HUES64 (cell line): ENCODE measurements at regions not wholly inside any gene's neighbourhood (a gene's known extent, or its start where the extent isn't known, plus 50 kb on each side); places are given as distances from the start of the nearest gene placed in this dataset.

Experiments
- H3K27ac ChIP-seq: 2 replicates; pipeline ENCODE4 v1.7.0; 2013; ENCODE audit warnings: low read depth, low read length, inconsistent platforms
- H3K27me3 ChIP-seq: 2 replicates; pipeline ENCODE4 v1.6.1; 2013; ENCODE audit warnings: mild to moderate bottlenecking, low read length; ENCODE audit not compliant: insufficient read depth
- H3K36me3 ChIP-seq: 2 replicates; pipeline ENCODE4 v1.6.1; 2013; ENCODE audit warnings: mild to moderate bottlenecking, low read length; ENCODE audit not compliant: insufficient read depth
- H3K4me1 ChIP-seq: 2 replicates; pipeline ENCODE4 v1.6.1; 2013; ENCODE audit warnings: mild to moderate bottlenecking, low read length, moderate library complexity; ENCODE audit not compliant: insufficient read depth
- H3K4me3 ChIP-seq: 2 replicates; pipeline ENCODE4 v1.5.1; 2013; ENCODE audit warnings: mild to moderate bottlenecking, low read length, moderate library complexity
- H3K9ac ChIP-seq: 2 replicates; pipeline ENCODE4 v1.6.1; 2013; ENCODE audit warnings: mild to moderate bottlenecking, low read depth, low read length
- H3K9me3 ChIP-seq: 2 replicates; pipeline ENCODE4 v1.6.1; 2013; ENCODE audit warnings: low read depth, low read length; ENCODE audit not compliant: insufficient read depth
- WGBS: fragments of 150-250, 120-280 bp; methylation state at CpG from one replicate; pipeline ENCODE4 v1.1.7; 2013; ENCODE audit warnings: missing lambda C conversion rate; 5-methylcytosine and 5-hydroxymethylcytosine counted together

GRCh38 chr2:116132833-116133232 is 1681.7 kb upstream of the DDX18 start:
- no peak overlapping the region for H3K27ac ChIP-seq
- no peak overlapping the region for H3K9ac ChIP-seq
- WGBS = 90% methylated on average over 9 of the region's 10 CpGs
- H3K4me1 ChIP-seq = no peaks in the 10 kb centered on the region
- no peaks in the 10 kb centered on the region for H3K9me3 ChIP-seq
- peaks cover 35% of the 10 kb centered on the region for H3K27me3 ChIP-seq
- H3K4me3 ChIP-seq = no peak overlapping the region
- H3K36me3 ChIP-seq = no peaks in the 10 kb centered on the region

- H3K9ac ChIP-seq = no peak overlapping the region
- H3K9me3 ChIP-seq = no peaks in the 10 kb centered on the region
- 94% methylated on average over 13 of the region's 14 CpGs for WGBS
- H3K27ac ChIP-seq = no peak overlapping the region
- no peaks in the 10 kb centered on the region for H3K4me1 ChIP-seq
- peaks cover 41% of the 10 kb centered on the region for H3K27me3 ChIP-seq
- H3K4me3 ChIP-seq = no peak overlapping the region
- no peaks in the 10 kb centered on the region for H3K36me3 ChIP-seq
These were observed 1681.0 kb upstream of the DDX18 start for GRCh38 chr2:116133381-116133942.

- Histone ChIP-seq H3K27me3 (peaks cover 98% of the 10 kb centered on the region), H3K9me3 (no peaks in the 10 kb centered on the region), H3K36me3 (no peaks in the 10 kb centered on the region), H3K4me3 (no peak overlapping the region), H3K9ac (no peak overlapping the region), H3K27ac (no peak overlapping the region), H3K4me1 (peaks cover 8% of the 10 kb centered on the region; the same call in 1 of the 2 replicates)
- 28% methylated on average over 3 of the region's 3 CpGs for WGBS
These were observed 1672.5 kb upstream of the DDX18 start for GRCh38 chr2:116141891-116142474.

- no peak overlapping the region for H3K4me3 ChIP-seq
- peaks cover 98% of the 10 kb centered on the region for H3K27me3 ChIP-seq
- no peaks in the 10 kb centered on the region for H3K36me3 ChIP-seq
- no peak overlapping the region for H3K9ac ChIP-seq
- H3K9me3 ChIP-seq = no peaks in the 10 kb centered on the region
- H3K4me1 ChIP-seq = peaks cover 8% of the 10 kb centered on the region; the same call in 1 of the 2 replicates
- H3K27ac ChIP-seq = no peak overlapping the region
- WGBS = 6% methylated on average over 8 of the region's 8 CpGs
These were observed 1671.8 kb upstream of the DDX18 start for GRCh38 chr2:116142644-116143227.

- WGBS = 95% methylated on average over 3 of the region's 4 CpGs
- H3K9ac ChIP-seq = no peak overlapping the region
- peaks cover 99% of the 10 kb centered on the region for H3K27me3 ChIP-seq
- H3K4me3 ChIP-seq = no peak overlapping the region
- H3K9me3 ChIP-seq = no peaks in the 10 kb centered on the region
- no peaks in the 10 kb centered on the region for H3K36me3 ChIP-seq
- no peak overlapping the region for H3K27ac ChIP-seq
- H3K4me1 ChIP-seq = peaks cover 8% of the 10 kb centered on the region; the same call in 1 of the 2 replicates
These were observed 1669.5 kb upstream of the DDX18 start for GRCh38 chr2:116145031-116145430.

GRCh38 chr2:116148361-116148760 is 1666.1 kb upstream of the DDX18 start:
- H3K27ac ChIP-seq = no peak overlapping the region
- H3K9ac ChIP-seq = no peak overlapping the region
- H3K4me3 ChIP-seq = no peak overlapping the region
- H3K9me3 ChIP-seq = peaks cover 4% of the 10 kb centered on the region; the same call in 1 of the 2 replicates
- peaks cover 90% of the 10 kb centered on the region for H3K27me3 ChIP-seq
- peaks cover under 1% of the 10 kb centered on the region; the same call in 1 of the 2 replicates for H3K4me1 ChIP-seq
- H3K36me3 ChIP-seq = no peaks in the 10 kb centered on the region

GRCh38 chr2:116153729-116154128 is 1660.8 kb upstream of the DDX18 start:
- peaks cover 9% of the 10 kb centered on the region for H3K9me3 ChIP-seq
- 94% methylated on average over 3 of the region's 3 CpGs for WGBS
- no peak overlapping the region for H3K27ac ChIP-seq
- no peak overlapping the region for H3K4me3 ChIP-seq
- no peaks in the 10 kb centered on the region for H3K36me3 ChIP-seq
- H3K4me1 ChIP-seq = no peaks in the 10 kb centered on the region
- H3K27me3 ChIP-seq = peaks cover 42% of the 10 kb centered on the region
- no peak overlapping the region for H3K9ac ChIP-seq

- Histone ChIP-seq H3K27ac (no peak overlapping the region), H3K4me1 (no peaks in the 10 kb centered on the region), H3K36me3 (no peaks in the 10 kb centered on the region), H3K27me3 (no peaks in the 10 kb centered on the region), H3K9ac (no peak overlapping the region), H3K4me3 (no peak overlapping the region), H3K9me3 (peaks cover 20% of the 10 kb centered on the region)
- WGBS = 91% methylated on average over 5 of the region's 5 CpGs
These were observed 1653.8 kb upstream of the DDX18 start for GRCh38 chr2:116160657-116161056.

- Histone ChIP-seq H3K9me3 (peaks cover 16% of the 10 kb centered on the region), H3K4me3 (no peak overlapping the region), H3K27ac (no peak overlapping the region), H3K27me3 (no peaks in the 10 kb centered on the region), H3K36me3 (no peaks in the 10 kb centered on the region), H3K9ac (no peak overlapping the region), H3K4me1 (peaks cover 2% of the 10 kb centered on the region; the same call in 1 of the 2 replicates)
- 97% methylated on average over 2 of the region's 2 CpGs for WGBS
These were observed 1652.1 kb upstream of the DDX18 start for GRCh38 chr2:116162395-116162794.

GRCh38 chr2:116167107-116167506 is 1647.4 kb upstream of the DDX18 start:
- Histone ChIP-seq H3K27ac (no peak overlapping the region), H3K36me3 (no peaks in the 10 kb centered on the region), H3K9ac (no peak overlapping the region), H3K9me3 (peaks cover 14% of the 10 kb centered on the region), H3K4me1 (peaks cover 7% of the 10 kb centered on the region; the same call in 1 of the 2 replicates), H3K4me3 (no peak overlapping the region), H3K27me3 (no peaks in the 10 kb centered on the region)

- no peak overlapping the region for H3K9ac ChIP-seq
- peaks cover 40% of the 10 kb centered on the region for H3K4me1 ChIP-seq
- H3K27ac ChIP-seq = peak overlapping the region; percentile 83; the same call in 1 of the 2 replicates
- no peak overlapping the region for H3K4me3 ChIP-seq
- 20% methylated on average over 2 of the region's 3 CpGs for WGBS
- H3K9me3 ChIP-seq = no peaks in the 10 kb centered on the region
- no peaks in the 10 kb centered on the region for H3K36me3 ChIP-seq
- no peaks in the 10 kb centered on the region for H3K27me3 ChIP-seq
These were observed 1634.4 kb upstream of the DDX18 start for GRCh38 chr2:116180072-116180471.
